Stimulated activated CD4-positive, alpha-beta T cell treated with anti-CD3 and anti-CD28 coated beads, Interleukin-1b, Interleukin-23, amount 100 ng/mL, for 4 hours (primary cell): ENCODE measurements at regions not wholly inside any gene's neighbourhood (a gene's known extent, or its start where the extent isn't known, plus 50 kb on each side); places are given as distances from the start of the nearest gene placed in this dataset.

Experiments
- DNase-seq, 2 donors: peaks; one replicate each; pipeline ENCODE4 v3.0.0-alpha.2; 2020; ENCODE audit warnings: low read depth in 2 of 2

- DNase-seq: no peak
These were observed 122.0 kb upstream of the AHR start for GRCh38 chr7:17176371-17177032.

GRCh38 chr7:17178545-17178944, 119.9 kb upstream of the AHR start:
- no peak for DNase-seq

- DNase-seq: no peak
These were observed 117.0 kb upstream of the AHR start for GRCh38 chr7:17181482-17181881.

GRCh38 chr7:17183630-17184328, 114.7 kb upstream of the AHR start:
- no peak for DNase-seq

- DNase-seq: no peak
These were observed 113.4 kb upstream of the AHR start for GRCh38 chr7:17184805-17185689.

- DNase-seq: no peak
These were observed 112.8 kb upstream of the AHR start for GRCh38 chr7:17185690-17186070.

- DNase-seq: no peak
These were observed 111.5 kb upstream of the AHR start for GRCh38 chr7:17186745-17187530.

GRCh38 chr7:17194656-17195055, 103.8 kb upstream of the AHR start:
- DNase-seq: no peak

GRCh38 chr7:17195576-17195975, 102.9 kb upstream of the AHR start:
- no peak for DNase-seq

GRCh38 chr7:17205910-17206309, 92.5 kb upstream of the AHR start:
- DNase-seq: no peak

GRCh38 chr7:17206349-17206905, 92.0 kb upstream of the AHR start:
- DNase-seq: no peak

GRCh38 chr7:17207220-17207619, 91.2 kb upstream of the AHR start:
- DNase-seq: no peak

GRCh38 chr7:17209101-17209500, 89.4 kb upstream of the AHR start:
- no peak for DNase-seq

GRCh38 chr7:17211307-17211836, 87.1 kb upstream of the AHR start:
- no peak for DNase-seq

- DNase-seq: no peak
These were observed 86.3 kb upstream of the AHR start for GRCh38 chr7:17212188-17212587.

GRCh38 chr7:17227766-17228490, 70.5 kb upstream of the AHR start:
- no peak for DNase-seq

GRCh38 chr7:17229228-17229627, 69.2 kb upstream of the AHR start:
- DNase-seq: no peak

GRCh38 chr7:17230099-17230807, 68.2 kb upstream of the AHR start:
- DNase-seq: no peak

- DNase-seq: no peak
These were observed 64.8 kb upstream of the AHR start for GRCh38 chr7:17233603-17234002.

GRCh38 chr7:17234030-17234397, 64.4 kb upstream of the AHR start:
- peak in 1 of 2 donors; percentile 18 for DNase-seq
